ENCODE measurements at regions not wholly inside any gene's neighbourhood (a gene's known extent, or its start where the extent isn't known, plus 50 kb on each side); places are given as distances from the start of the nearest gene placed in this dataset.

GRCh38 chr6:169317441-169318202, 64.0 kb upstream of the THBS2 start:
- TF ChIP-seq CTCF (conservative IDR thresholded peaks at IDR 0.05; ENCODE audit: low read depth in 2 of 2) (no peak), EZH2phosphoT487 (IDR thresholded peaks at IDR 0.05; ENCODE audit: unreplicated experiment) (no peak), POLR2AphosphoS5 (IDR thresholded peaks at IDR 0.05; ENCODE audit: low read depth) (no peak), REST (IDR thresholded peaks at IDR 0.05; ENCODE audit: unreplicated experiment) (no peak), EZH2 (IDR thresholded peaks at IDR 0.05; ENCODE audit: low read depth, unreplicated experiment) (no peak), CREB1 (CRISPR knock-in tag; IDR thresholded peaks at IDR 0.05; ENCODE audit: low read depth) (no peak), ZNF114 (CRISPR knock-in tag; IDR thresholded peaks at IDR 0.05) (no peak), STAT1 (IDR thresholded peaks at IDR 0.05; ENCODE audit: unreplicated experiment) (no peak), JUNB (IDR thresholded peaks at IDR 0.05; ENCODE audit: unreplicated experiment) (no peak), ETS1 (IDR thresholded peaks at IDR 0.05) (no peak), ZNF331 (CRISPR knock-in tag; IDR thresholded peaks at IDR 0.05; ENCODE audit: low read depth) (no peak), NANOG (IDR thresholded peaks at IDR 0.05; ENCODE audit: borderline replicate concordance) (no peak)

All from GM23338 (cell line).